ENCODE measurements at regions not wholly inside any gene's neighbourhood (a gene's known extent, or its start where the extent isn't known, plus 50 kb on each side); places are given as distances from the start of the nearest gene placed in this dataset.

- no peak for TF ChIP-seq ZFX (IDR thresholded peaks at IDR 0.05; ENCODE audit: borderline replicate concordance)
- TF ChIP-seq, protein P1, sequence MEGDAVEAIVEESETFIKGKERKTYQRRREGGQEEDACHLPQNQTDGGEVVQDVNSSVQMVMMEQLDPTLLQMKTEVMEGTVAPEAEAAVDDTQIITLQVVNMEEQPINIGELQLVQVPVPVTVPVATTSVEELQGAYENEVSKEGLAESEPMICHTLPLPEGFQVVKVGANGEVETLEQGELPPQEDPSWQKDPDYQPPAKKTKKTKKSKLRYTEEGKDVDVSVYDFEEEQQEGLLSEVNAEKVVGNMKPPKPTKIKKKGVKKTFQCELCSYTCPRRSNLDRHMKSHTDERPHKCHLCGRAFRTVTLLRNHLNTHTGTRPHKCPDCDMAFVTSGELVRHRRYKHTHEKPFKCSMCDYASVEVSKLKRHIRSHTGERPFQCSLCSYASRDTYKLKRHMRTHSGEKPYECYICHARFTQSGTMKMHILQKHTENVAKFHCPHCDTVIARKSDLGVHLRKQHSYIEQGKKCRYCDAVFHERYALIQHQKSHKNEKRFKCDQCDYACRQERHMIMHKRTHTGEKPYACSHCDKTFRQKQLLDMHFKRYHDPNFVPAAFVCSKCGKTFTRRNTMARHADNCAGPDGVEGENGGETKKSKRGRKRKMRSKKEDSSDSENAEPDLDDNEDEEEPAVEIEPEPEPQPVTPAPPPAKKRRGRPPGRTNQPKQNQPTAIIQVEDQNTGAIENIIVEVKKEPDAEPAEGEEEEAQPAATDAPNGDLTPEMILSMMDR (IDR thresholded peaks at IDR 0.05), result no peak
- no peak overlapping the region for H3K27ac ChIP-seq
These were observed 161.3 kb downstream of the KIT start for GRCh38 chr4:54819034-54819433.

- TF ChIP-seq ZFX (IDR thresholded peaks at IDR 0.05; ENCODE audit: borderline replicate concordance), result no peak
- TF ChIP-seq, protein P1 (IDR thresholded peaks at IDR 0.05), result no peak
- H3K27ac ChIP-seq, result no peak overlapping the region
These were observed 160.7 kb downstream of the KIT start for GRCh38 chr4:54818481-54818880.

DNA sequence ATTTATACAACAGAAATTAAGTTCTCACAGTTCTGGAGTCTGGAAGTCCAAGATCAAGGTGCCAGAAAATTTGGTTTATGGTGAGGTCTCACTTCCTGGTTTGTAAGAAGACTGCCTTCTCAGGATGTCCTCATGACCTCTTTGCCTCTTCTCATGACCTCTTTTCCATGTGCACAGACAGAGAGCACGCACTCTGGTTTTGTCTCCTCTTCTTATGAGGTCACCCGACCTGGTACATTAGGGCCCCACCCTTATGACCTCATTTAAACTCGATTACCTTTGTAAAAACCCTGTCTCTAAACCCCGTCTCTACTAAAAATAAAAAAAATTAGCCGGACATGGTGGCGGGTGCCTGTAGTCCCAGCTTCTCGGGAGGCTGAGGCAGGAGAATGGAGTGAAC is 155.9 kb downstream of the KIT start:
- H3K27ac ChIP-seq, result no peak overlapping the region
- TF ChIP-seq, protein P1 (IDR thresholded peaks at IDR 0.05), result no peak
- no peak for TF ChIP-seq ZFX (IDR thresholded peaks at IDR 0.05; ENCODE audit: borderline replicate concordance)

GRCh38 chr4:54806351-54806750 is 148.6 kb downstream of the KIT start:
- no peak overlapping the region for H3K27ac ChIP-seq
- no peak for TF ChIP-seq ZFX (IDR thresholded peaks at IDR 0.05; ENCODE audit: borderline replicate concordance)
- TF ChIP-seq, protein P1 (IDR thresholded peaks at IDR 0.05), result no peak

- no peak overlapping the region for H3K27ac ChIP-seq
- TF ChIP-seq, protein P1 (IDR thresholded peaks at IDR 0.05), result no peak
- no peak for TF ChIP-seq ZFX (IDR thresholded peaks at IDR 0.05; ENCODE audit: borderline replicate concordance)
These were observed 144.6 kb downstream of the KIT start for GRCh38 chr4:54802336-54802735.

DNA sequence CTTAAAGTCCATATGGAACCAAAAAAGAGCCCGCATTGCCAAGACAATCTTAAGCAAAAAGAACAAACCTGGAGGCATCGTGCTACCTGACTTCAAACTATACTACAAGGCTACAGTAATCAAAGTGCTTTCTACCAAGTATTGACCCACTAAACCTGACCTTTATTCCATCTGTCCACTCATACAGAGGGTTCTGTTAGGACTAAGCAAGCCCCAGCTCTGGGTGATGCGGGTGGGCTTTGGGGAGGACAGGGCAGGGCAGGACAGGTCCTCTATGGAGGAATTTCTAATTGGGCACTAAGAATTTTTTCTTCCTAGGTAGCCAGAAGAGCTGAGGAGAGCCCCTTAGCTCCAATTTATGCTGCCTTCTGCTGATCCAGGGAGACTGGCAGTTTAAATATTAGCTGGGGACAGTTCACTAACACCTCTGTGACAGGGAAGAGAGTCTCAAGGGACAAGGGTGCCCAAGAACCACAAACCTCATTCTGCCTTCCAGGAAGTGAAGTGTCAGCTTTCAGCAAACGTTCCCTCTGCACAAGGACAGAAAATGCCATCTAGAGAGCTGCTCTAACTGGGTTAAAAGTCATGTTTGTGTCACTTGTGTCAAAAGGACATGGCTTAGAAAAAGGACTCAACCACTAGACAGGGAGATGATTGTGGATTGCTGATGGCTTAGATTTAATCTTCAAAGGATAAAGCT is 143.2 kb downstream of the KIT start:
- no peak overlapping the region for H3K27ac ChIP-seq
- TF ChIP-seq, protein P1 (IDR thresholded peaks at IDR 0.05), result no peak
- no peak for TF ChIP-seq ZFX (IDR thresholded peaks at IDR 0.05; ENCODE audit: borderline replicate concordance)

DNA sequence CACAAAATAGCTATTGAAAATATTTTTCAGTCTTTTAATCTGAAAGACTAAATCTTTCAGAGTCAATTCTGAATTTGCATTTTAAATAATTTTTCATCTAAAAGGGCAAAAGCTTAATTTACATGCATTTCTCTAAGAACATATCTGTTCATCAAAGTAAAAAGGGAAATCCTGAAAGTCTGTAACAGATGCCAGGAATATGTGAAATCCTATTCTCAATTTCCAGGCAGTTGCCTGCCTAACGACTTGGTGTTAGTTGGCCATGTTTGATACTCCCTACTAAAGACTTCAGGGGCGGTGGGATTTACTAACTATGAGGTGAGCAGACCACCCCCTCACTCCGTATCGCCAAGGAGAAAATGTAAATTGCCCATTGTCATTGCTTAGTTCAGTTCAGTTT is 136.8 kb downstream of the KIT start:
- TF ChIP-seq, protein P1 (IDR thresholded peaks at IDR 0.05), result no peak
- no peak for TF ChIP-seq ZFX (IDR thresholded peaks at IDR 0.05; ENCODE audit: borderline replicate concordance)

More for the DNA sequence above, 136.8 kb downstream of the KIT start:
- no peak overlapping the region for H3K27ac ChIP-seq
